ENCODE measurements at regions not wholly inside any gene's neighbourhood (a gene's known extent, or its start where the extent isn't known, plus 50 kb on each side); places are given as distances from the start of the nearest gene placed in this dataset.

GRCh38 chr22:47369020-47369419 is 606.6 kb downstream of the TBC1D22A start:
- Mint-ChIP-seq H3K36me3 (no peaks in the 10 kb centered on the region), H3K9me3 (no peaks in the 10 kb centered on the region), H3K27ac (no peak overlapping the region), H3K4me3 (no peak overlapping the region), H3K4me1 (no peaks in the 10 kb centered on the region), H3K27me3 (ENCODE audit: low read depth in 2 of 2) (peaks cover 11 to 20% of the 10 kb centered on the region in 2 donors)
- H3K27ac ChIP-seq (ENCODE audit: low read length), result no peak overlapping the region
- ATAC-seq (no peak), DNase-seq (no peak)
- H3K9me3 ChIP-seq (ENCODE audit: control insufficient read depth, insufficient read depth, low read length), result no peaks in the 10 kb centered on the region
- H3K4me3 ChIP-seq (ENCODE audit: low read length), result no peak overlapping the region
- TF ChIP-seq CTCF (IDR thresholded peaks at IDR 0.05), result no peak
- intact Hi-C loops (cut with micrococcal nuclease), result no loop called here
- H3K4me1 ChIP-seq (ENCODE audit: control insufficient read depth, insufficient read depth, low read length), result no peaks in the 10 kb centered on the region
- no peaks in the 10 kb centered on the region for H3K36me3 ChIP-seq (ENCODE audit: control insufficient read depth, insufficient read depth, low read length)
- 78% methylated on average over 8 of the region's 8 CpGs for WGBS (ENCODE audit: insufficient coverage)
- no peaks in the 10 kb centered on the region for H3K27me3 ChIP-seq (ENCODE audit: control insufficient read depth, insufficient read depth, low read length)

GRCh38 chr22:47367993-47368945 is 605.8 kb downstream of the TBC1D22A start:
- no peak overlapping the region for H3K4me3 ChIP-seq (ENCODE audit: low read length)
- no peak overlapping the region for H3K27ac ChIP-seq (ENCODE audit: low read length)
- Mint-ChIP-seq H3K27me3 (ENCODE audit: low read depth in 2 of 2) (peaks cover 11 to 23% of the 10 kb centered on the region in 2 donors), H3K4me3 (no peak overlapping the region), H3K27ac (no peak overlapping the region), H3K4me1 (no peaks in the 10 kb centered on the region), H3K9me3 (no peaks in the 10 kb centered on the region), H3K36me3 (no peaks in the 10 kb centered on the region)
- intact Hi-C loops (cut with micrococcal nuclease), result no loop called here
- DNase-seq (no peak), ATAC-seq (no peak)
- WGBS (ENCODE audit: insufficient coverage), result 81% methylated on average over 21 of the region's 21 CpGs
- no peaks in the 10 kb centered on the region for H3K27me3 ChIP-seq (ENCODE audit: control insufficient read depth, insufficient read depth, low read length)
- no peaks in the 10 kb centered on the region for H3K4me1 ChIP-seq (ENCODE audit: control insufficient read depth, insufficient read depth, low read length)
- no peaks in the 10 kb centered on the region for H3K36me3 ChIP-seq (ENCODE audit: control insufficient read depth, insufficient read depth, low read length)
- no peaks in the 10 kb centered on the region for H3K9me3 ChIP-seq (ENCODE audit: control insufficient read depth, insufficient read depth, low read length)
- TF ChIP-seq CTCF (IDR thresholded peaks at IDR 0.05), result no peak

GRCh38 chr22:47367107-47367690 is 604.7 kb downstream of the TBC1D22A start:
- H3K9me3 Mint-ChIP-seq, result no peaks in the 10 kb centered on the region
- ATAC-seq, result no peak

More at GRCh38 chr22:47367107-47367690, 604.7 kb downstream of the TBC1D22A start:
- Mint-ChIP-seq H3K27ac (no peak overlapping the region), H3K4me3 (no peak overlapping the region), H3K4me1 (no peaks in the 10 kb centered on the region), H3K27me3 (ENCODE audit: low read depth in 2 of 2) (peaks cover 11 to 23% of the 10 kb centered on the region in 2 donors), H3K36me3 (no peaks in the 10 kb centered on the region)
- DNase-seq, result no peak
- Histone ChIP-seq H3K4me3 (ENCODE audit: low read length) (no peak overlapping the region), H3K4me1 (ENCODE audit: control insufficient read depth, insufficient read depth, low read length) (no peaks in the 10 kb centered on the region), H3K36me3 (ENCODE audit: control insufficient read depth, insufficient read depth, low read length) (no peaks in the 10 kb centered on the region), H3K27me3 (ENCODE audit: control insufficient read depth, insufficient read depth, low read length) (no peaks in the 10 kb centered on the region), H3K9me3 (ENCODE audit: control insufficient read depth, insufficient read depth, low read length) (no peaks in the 10 kb centered on the region), H3K27ac (ENCODE audit: low read length) (no peak overlapping the region)
- WGBS (ENCODE audit: insufficient coverage), result 59% methylated on average over 7 of the region's 7 CpGs
- intact Hi-C loops (cut with micrococcal nuclease), result no loop called here
- TF ChIP-seq CTCF (IDR thresholded peaks at IDR 0.05), result no peak
